HEK293 (cell line): ENCODE measurements at regions not wholly inside any gene's neighbourhood (a gene's known extent, or its start where the extent isn't known, plus 50 kb on each side); places are given as distances from the start of the nearest gene placed in this dataset.

ENCODE experiments used
- KLF10 ChIP-seq: fragments of 450-650 bp; IDR thresholded peaks from 2 replicates; pipeline ENCODE4 v1.5.1; 2018; ENCODE audit warnings: missing biosample characterization, mild to moderate bottlenecking, missing genetic modification characterization
- REPIN1 ChIP-seq: fragments of 450-650 bp; formaldehyde crosslinking; IDR thresholded peaks from 2 replicates; pipeline ENCODE4 v1.5.1; 2017; ENCODE audit warnings: missing biosample characterization, missing genetic modification characterization, low read depth
- ZNF157 ChIP-seq: fragments of 450-650 bp; formaldehyde crosslinking; IDR thresholded peaks from 2 replicates; pipeline ENCODE4 v1.5.1; 2016; ENCODE audit warnings: missing biosample characterization, missing genetic modification characterization
- ZNF302 ChIP-seq: fragments of 450-650 bp; formaldehyde crosslinking; IDR thresholded peaks from 2 replicates; pipeline ENCODE4 v1.5.1; 2016; ENCODE audit warnings: missing biosample characterization, missing genetic modification characterization, low read depth
- ZNF558 ChIP-seq: fragments of 450-650 bp; formaldehyde crosslinking; IDR thresholded peaks from 2 replicates; pipeline ENCODE4 v1.5.1; 2016; ENCODE audit warnings: missing biosample characterization, missing genetic modification characterization
- TF ChIP-seq, protein P1 (sequence below): fragments of 450-650 bp; formaldehyde crosslinking; IDR thresholded peaks from 2 replicates; pipeline ENCODE4 v1.5.1; 2016; ENCODE audit warnings: missing biosample characterization, missing genetic modification characterization
- TF ChIP-seq, protein P2 (sequence below): IDR thresholded peaks from 2 replicates; pipeline ENCODE4 v1.6.1; 2011; ENCODE audit warnings: mild to moderate bottlenecking, low read depth, low read length, borderline replicate concordance

DNA sequence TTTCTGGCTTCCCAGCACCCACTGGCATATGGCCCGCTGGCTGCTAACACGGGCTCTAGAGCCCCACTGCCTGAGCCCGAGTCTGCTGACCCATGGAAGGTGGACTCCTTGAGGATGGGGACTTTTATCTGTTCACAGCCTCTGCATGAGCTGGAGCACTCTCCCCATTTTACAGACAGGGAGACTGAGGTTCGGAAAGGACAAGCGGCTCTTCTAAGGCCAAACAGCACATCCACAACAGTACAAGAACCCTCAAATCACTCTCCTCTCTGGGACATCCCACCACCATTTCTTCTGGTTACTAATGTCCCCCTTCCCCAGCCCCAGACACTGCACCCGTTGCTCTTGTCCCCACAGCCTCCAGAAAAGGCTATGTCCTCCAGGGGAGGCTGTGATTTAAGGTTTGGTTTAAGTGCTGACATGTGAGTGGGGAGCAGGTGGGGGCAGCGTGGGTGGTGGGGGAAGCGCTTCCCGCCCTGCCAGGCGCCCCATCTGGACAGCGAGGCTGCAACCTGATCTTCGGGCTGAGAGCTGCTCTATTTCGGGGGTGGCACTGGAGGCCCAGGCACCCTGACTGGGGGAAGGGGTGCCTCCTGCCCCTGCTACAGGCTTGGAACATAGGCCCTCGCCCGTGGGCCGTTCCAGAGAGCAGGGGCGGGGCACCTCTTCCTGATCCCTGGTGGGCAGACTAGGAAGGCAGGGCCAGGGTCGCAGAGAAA is 104.8 kb upstream of the WNT4 start:
- TF ChIP-seq, protein P1, sequence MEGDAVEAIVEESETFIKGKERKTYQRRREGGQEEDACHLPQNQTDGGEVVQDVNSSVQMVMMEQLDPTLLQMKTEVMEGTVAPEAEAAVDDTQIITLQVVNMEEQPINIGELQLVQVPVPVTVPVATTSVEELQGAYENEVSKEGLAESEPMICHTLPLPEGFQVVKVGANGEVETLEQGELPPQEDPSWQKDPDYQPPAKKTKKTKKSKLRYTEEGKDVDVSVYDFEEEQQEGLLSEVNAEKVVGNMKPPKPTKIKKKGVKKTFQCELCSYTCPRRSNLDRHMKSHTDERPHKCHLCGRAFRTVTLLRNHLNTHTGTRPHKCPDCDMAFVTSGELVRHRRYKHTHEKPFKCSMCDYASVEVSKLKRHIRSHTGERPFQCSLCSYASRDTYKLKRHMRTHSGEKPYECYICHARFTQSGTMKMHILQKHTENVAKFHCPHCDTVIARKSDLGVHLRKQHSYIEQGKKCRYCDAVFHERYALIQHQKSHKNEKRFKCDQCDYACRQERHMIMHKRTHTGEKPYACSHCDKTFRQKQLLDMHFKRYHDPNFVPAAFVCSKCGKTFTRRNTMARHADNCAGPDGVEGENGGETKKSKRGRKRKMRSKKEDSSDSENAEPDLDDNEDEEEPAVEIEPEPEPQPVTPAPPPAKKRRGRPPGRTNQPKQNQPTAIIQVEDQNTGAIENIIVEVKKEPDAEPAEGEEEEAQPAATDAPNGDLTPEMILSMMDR (tag by site-specific recombination), result no peak
- TF ChIP-seq KLF10 (tag by site-specific recombination) (no peak), ZNF302 (tag by site-specific recombination) (no peak), ZNF157 (no peak), ZNF558 (tag by site-specific recombination) (no peak), REPIN1 (tag by site-specific recombination) (no peak)
- TF ChIP-seq, protein P2, sequence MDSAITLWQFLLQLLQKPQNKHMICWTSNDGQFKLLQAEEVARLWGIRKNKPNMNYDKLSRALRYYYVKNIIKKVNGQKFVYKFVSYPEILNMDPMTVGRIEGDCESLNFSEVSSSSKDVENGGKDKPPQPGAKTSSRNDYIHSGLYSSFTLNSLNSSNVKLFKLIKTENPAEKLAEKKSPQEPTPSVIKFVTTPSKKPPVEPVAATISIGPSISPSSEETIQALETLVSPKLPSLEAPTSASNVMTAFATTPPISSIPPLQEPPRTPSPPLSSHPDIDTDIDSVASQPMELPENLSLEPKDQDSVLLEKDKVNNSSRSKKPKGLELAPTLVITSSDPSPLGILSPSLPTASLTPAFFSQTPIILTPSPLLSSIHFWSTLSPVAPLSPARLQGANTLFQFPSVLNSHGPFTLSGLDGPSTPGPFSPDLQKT, result no peak
